ENCODE measurements at regions not wholly inside any gene's neighbourhood (a gene's known extent, or its start where the extent isn't known, plus 50 kb on each side); places are given as distances from the start of the nearest gene placed in this dataset.

DNA sequence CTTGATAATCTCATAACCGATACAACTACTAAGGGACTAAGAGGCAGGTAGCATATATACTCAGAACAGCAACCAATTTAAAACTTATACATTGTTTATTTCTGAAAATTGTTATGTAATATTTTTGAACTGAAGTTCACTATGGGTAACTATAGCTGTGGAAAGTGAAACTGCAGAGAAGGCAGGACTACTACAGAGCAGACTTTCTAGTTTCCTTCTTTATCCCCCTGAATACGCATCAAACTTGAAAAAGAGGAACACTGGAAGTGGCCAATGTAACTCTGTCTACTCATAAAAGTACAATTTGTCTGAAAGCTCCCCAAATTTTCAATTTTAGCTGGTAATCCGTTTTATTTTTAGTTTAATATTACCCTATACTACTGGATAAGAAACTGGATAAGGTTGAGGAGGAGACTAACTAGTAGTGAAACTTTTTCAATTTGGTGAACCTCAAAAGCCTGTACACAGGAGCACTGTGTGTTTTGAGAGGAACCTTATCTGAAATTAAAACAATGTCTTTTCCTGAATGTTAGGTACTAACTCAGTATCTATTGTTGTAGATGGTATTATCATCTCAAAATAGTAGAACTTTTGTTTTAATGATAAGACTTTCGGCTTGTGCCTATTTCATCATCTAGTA is 225.8 kb downstream of the GABRG1 start:
- Histone ChIP-seq H3K9ac (replicated peaks; ENCODE audit: extremely low read depth, insufficient read depth, low read length) (no peak overlapping the region), H3K4me1 (ENCODE audit: control insufficient read depth, extremely low read depth, insufficient read depth, low read length) (no peaks in the 10 kb centered on the region), H3K4me3 (replicated peaks in 1 of 3; ENCODE audit: insufficient read depth in 1 of 3, low read depth in 1 of 3, low read length in 3 of 3) (no peak overlapping the region), H4K20me1 (replicated peaks; ENCODE audit: control insufficient read depth, extremely low read depth, insufficient read depth, low read length) (no peaks in the 10 kb centered on the region), H3K36me3 (ENCODE audit: control insufficient read depth in 2 of 2, extremely low read depth in 1 of 2, insufficient read depth in 2 of 2, low read length in 2 of 2) (no peaks in the 10 kb centered on the region), H2AFZ (ENCODE audit: low read depth, low read length) (no peak overlapping the region), H3K27ac (ENCODE audit: insufficient read depth, low read depth, low read length) (no peak overlapping the region), H3K4me2 (ENCODE audit: insufficient read depth, low read length) (no peak overlapping the region), H3K79me2 (ENCODE audit: control insufficient read depth, insufficient read depth, low read length) (no peaks in the 10 kb centered on the region), H3K27me3 (ENCODE audit: control insufficient read depth in 2 of 2, insufficient read depth in 2 of 2, low read length in 2 of 2) (no peaks in the 10 kb centered on the region), H3K9me3 (replicated peaks; ENCODE audit: control insufficient read depth, insufficient read depth, low read length) (peaks cover 2% of the 10 kb centered on the region), H3K9me1 (replicated peaks; ENCODE audit: control insufficient read depth, extremely low read depth, insufficient read depth, low read length) (no peaks in the 10 kb centered on the region)
- ChIA-PET CTCF (no interaction called here), POLR2A (no interaction called here)
- no TSS peak for BruUV-seq (replicated peaks)
- TF ChIP-seq, protein P1, sequence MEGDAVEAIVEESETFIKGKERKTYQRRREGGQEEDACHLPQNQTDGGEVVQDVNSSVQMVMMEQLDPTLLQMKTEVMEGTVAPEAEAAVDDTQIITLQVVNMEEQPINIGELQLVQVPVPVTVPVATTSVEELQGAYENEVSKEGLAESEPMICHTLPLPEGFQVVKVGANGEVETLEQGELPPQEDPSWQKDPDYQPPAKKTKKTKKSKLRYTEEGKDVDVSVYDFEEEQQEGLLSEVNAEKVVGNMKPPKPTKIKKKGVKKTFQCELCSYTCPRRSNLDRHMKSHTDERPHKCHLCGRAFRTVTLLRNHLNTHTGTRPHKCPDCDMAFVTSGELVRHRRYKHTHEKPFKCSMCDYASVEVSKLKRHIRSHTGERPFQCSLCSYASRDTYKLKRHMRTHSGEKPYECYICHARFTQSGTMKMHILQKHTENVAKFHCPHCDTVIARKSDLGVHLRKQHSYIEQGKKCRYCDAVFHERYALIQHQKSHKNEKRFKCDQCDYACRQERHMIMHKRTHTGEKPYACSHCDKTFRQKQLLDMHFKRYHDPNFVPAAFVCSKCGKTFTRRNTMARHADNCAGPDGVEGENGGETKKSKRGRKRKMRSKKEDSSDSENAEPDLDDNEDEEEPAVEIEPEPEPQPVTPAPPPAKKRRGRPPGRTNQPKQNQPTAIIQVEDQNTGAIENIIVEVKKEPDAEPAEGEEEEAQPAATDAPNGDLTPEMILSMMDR (IDR thresholded peaks at IDR 0.05; ENCODE audit: extremely low read depth in 1 of 2, insufficient read depth in 1 of 2, low read depth in 1 of 2, low read length in 2 of 2), result no peak
- no peak for TF ChIP-seq POLR2AphosphoS5 (IDR thresholded peaks at IDR 0.05; ENCODE audit: insufficient read depth, low read depth, low read length)
- no peak for TF ChIP-seq GATA2 (IDR thresholded peaks at IDR 0.05; ENCODE audit: insufficient read depth, insufficient read length, low read depth, low read length)
- TF ChIP-seq EZH2 (IDR thresholded peaks at IDR 0.05; ENCODE audit: borderline replicate concordance, low read depth, low read length, severe bottlenecking), result no peak
- TF ChIP-seq JUN (IDR thresholded peaks at IDR 0.05; ENCODE audit: borderline replicate concordance, insufficient read depth, insufficient read length, low read depth), result no peak
- no peak for TF ChIP-seq POLR2A (IDR thresholded peaks at IDR 0.05; ENCODE audit: low read depth, low read length)
- no peak for TF ChIP-seq MYC (IDR thresholded peaks at IDR 0.05; ENCODE audit: low read depth, low read length)
- TF ChIP-seq, protein P2, sequence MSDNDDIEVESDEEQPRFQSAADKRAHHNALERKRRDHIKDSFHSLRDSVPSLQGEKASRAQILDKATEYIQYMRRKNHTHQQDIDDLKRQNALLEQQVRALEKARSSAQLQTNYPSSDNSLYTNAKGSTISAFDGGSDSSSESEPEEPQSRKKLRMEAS (IDR thresholded peaks at IDR 0.05; ENCODE audit: insufficient read depth, insufficient read length), result no peak
- TF ChIP-seq FOS (IDR thresholded peaks at IDR 0.05; ENCODE audit: borderline replicate concordance, insufficient read depth, low read length), result no peak
- intact Hi-C loops (cut with micrococcal nuclease) (no loop called here), dilution Hi-C loops (cut with MboI; ENCODE audit: extremely low pct_ligation_motif_present, low sequenced_read_pairs) (no loop called here)
- FAIRE-seq (no peak), DNase-seq (ENCODE audit: low read depth, low spot score) (no peak)

All from endothelial cell of umbilical vein (primary cell).